Hematopoietic multipotent progenitor cell treated with erythropoietin and hydrocortisone succinate and interleukin-3 and kit ligand, for 4 days (in vitro differentiated cells): ENCODE measurements at regions not wholly inside any gene's neighbourhood (a gene's known extent, or its start where the extent isn't known, plus 50 kb on each side); places are given as distances from the start of the nearest gene placed in this dataset.

Source experiments
- DNase-seq: peaks from one replicate; pipeline ENCODE4 v3.0.0-alpha.2; 2015

- peak; percentile 24 for DNase-seq
These were observed 129.9 kb upstream of the ARID1B start for GRCh38 chr6:156647140-156647784.

GRCh38 chr6:156646496-156646895 is 130.7 kb upstream of the ARID1B start:
- DNase-seq, result no peak

- DNase-seq, result no peak
These were observed 132.1 kb upstream of the ARID1B start for GRCh38 chr6:156645097-156645496.

- DNase-seq, result no peak
These were observed 138.0 kb upstream of the ARID1B start for GRCh38 chr6:156639009-156639721.

- DNase-seq, result no peak
These were observed 138.6 kb upstream of the ARID1B start for GRCh38 chr6:156638581-156638980.

- no peak for DNase-seq
These were observed 142.2 kb upstream of the ARID1B start for GRCh38 chr6:156634951-156635371.

GRCh38 chr6:156634048-156634447 is 143.1 kb upstream of the ARID1B start:
- peak; percentile 33 for DNase-seq

- no peak for DNase-seq
These were observed 143.9 kb upstream of the ARID1B start for GRCh38 chr6:156633291-156633690.

- DNase-seq, result no peak
These were observed 146.4 kb upstream of the ARID1B start for GRCh38 chr6:156630613-156631302.

- DNase-seq, result no peak
These were observed 148.4 kb upstream of the ARID1B start for GRCh38 chr6:156628805-156629204.

GRCh38 chr6:156627524-156627923 is 149.7 kb upstream of the ARID1B start:
- DNase-seq, result no peak

- DNase-seq, result no peak
These were observed 155.0 kb upstream of the ARID1B start for GRCh38 chr6:156622185-156622584.

GRCh38 chr6:156620331-156620730 is 156.8 kb upstream of the ARID1B start:
- DNase-seq, result no peak

GRCh38 chr6:156618600-156619205 is 158.5 kb upstream of the ARID1B start:
- peak; percentile 33 for DNase-seq

GRCh38 chr6:156617941-156618340 is 159.2 kb upstream of the ARID1B start:
- no peak for DNase-seq

- peak; percentile 93 for DNase-seq
These were observed 159.8 kb upstream of the ARID1B start for GRCh38 chr6:156617376-156617775.

GRCh38 chr6:156616495-156616894 is 160.7 kb upstream of the ARID1B start:
- DNase-seq, result no peak

- no peak for DNase-seq
These were observed 163.2 kb upstream of the ARID1B start for GRCh38 chr6:156613996-156614395.

GRCh38 chr6:156612361-156612760 is 164.8 kb upstream of the ARID1B start:
- DNase-seq, result no peak

- DNase-seq, result no peak
These were observed 175.2 kb upstream of the ARID1B start for GRCh38 chr6:156602066-156602385.

GRCh38 chr6:156601152-156602065 is 175.8 kb upstream of the ARID1B start:
- DNase-seq, result no peak

- DNase-seq, result no peak
These were observed 176.5 kb upstream of the ARID1B start for GRCh38 chr6:156600678-156601077.
